ENCODE measurements at regions not wholly inside any gene's neighbourhood (a gene's known extent, or its start where the extent isn't known, plus 50 kb on each side); places are given as distances from the start of the nearest gene placed in this dataset.
"Not testable (repeated sequence)": the region's sequence is repeated elsewhere in the genome, so short reads cannot be mapped to it uniquely, and the experiment has no call there.

DNA sequence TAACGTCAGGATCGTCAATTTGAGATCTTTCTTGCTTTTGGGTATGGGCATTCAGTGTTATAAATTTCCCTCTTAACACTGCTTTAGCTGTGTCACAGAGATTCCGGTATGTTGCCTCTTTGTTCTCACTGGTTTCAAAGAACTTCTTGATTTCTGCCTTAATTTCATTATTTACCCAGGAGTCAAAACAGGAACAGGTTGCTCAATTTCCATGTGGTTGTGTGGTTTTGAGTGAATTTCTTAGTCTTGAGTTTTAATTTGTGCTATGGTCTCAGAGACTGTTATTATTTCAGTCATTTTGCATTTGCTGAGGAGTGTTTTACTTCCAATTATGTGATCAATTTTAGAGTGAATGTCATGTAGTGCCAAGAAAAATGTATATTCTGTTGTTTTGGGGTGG lies 153.1 kb downstream of the PCDH17 start:
- no peak for DNase-seq

DNA sequence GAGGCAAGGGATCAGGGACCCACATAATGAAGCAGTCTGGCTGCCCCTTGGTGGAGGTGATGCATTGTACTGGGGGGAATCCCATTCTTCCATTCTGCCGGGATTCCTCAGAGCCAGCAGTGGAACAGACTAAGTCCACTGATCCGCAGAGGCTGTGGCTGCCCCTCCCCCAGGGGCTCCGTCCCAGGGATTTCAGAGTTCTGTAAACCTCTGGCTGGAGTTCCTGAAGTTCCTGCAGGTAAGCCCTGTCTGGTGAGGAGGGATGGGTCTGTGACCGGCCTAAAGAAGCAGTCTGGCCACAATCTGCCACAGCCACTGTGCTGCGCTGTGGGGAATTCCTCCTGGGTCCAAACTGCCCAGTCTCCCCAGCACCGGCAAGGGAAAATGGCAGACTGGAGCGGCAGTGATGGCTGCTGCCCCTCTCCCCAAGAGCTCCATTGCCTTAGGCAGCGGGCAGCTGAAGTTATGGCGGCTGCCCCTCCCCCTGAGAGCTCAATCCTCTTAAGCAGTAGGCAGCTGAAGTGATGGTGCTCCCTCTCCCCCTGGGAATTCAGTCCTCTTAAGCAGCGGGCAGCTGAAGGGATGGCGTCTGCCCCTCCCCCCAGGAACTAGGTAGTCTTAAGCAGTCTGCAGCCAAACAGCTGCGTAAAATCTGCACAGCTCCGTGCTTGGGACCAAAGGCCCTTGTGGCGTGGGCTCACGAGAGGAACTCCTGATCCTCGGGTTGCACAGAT lies 155.7 kb downstream of the PCDH17 start:
- DNase-seq: no peak

DNA sequence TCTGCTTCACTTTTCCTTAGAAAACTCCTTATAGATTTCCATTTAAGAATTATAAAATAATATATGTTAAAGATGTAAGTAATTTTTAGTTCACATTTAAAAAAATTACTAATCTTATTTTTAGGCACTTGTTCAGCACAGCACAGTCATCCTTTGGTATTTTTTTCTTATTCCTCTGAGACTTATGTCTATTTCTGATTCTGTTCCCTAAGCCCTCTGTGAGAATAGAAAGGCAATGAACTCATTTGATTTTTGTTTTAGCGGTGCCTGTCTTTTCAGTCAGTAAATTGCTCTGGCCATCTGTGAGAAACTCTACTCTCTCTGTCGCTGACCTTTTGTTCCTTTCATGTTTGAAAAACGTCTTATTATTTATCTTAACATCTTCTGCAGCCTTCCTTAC lies 168.1 kb downstream of the PCDH17 start:
- no peak for DNase-seq

DNA sequence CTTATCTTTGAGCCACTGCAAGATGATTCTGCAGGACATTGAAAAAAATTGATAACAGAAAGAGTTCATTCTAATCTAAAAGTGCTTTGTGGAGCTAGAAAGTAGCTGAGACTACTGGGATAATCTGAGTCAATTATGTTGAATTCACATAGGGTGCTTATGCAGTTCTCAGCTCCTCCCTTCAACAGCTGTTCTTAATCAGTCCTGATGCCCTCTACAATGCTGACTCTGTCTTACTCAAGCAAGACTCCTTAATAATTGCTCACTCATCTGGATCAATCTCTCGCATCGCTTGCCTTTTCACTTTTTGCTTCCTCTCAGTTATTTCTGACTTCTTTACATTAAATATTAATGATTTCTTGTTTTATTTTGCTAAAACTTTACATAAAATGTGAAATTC lies 182.1 kb downstream of the PCDH17 start:
- DNase-seq: no peak

DNA sequence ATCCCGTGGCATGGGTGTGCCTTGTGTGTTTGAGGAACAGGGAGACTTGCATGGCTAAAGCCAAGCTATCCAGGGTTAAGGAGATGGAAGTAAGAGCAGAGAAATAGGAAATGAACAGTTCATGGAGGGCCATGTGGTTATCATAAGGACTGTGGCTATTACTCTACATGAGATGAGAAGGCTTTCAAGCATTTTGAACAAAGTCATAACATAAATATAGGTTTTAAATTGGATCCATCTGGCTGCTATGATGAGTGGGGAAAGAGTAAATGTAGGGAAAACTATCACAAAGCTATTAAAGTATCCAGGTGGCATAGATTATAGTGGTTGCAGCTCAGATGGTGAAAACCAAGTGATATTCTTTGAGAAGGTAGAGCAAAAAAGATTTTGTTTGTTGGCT lies 184.1 kb downstream of the PCDH17 start:
- DNase-seq: no peak

DNA sequence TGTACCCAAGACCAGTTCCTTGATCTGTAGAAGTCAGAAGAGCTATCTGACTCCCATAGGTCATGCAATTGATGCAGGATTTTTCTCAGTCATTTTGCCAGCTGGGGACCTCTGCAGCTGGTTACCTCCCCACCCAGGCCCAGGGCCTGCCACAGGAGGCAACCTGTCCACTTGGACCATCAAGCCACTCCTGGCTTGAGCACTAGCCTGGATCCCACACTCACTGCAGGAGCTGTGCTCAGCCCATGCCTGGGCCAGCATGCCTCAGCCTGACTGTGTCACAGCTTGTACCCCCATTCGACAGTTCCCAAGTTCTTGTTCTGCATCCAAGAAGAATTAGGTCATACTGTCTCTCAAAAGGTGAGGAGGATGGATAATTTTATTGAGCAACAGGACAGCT lies 189.4 kb downstream of the PCDH17 start:
- no peak for DNase-seq

DNA sequence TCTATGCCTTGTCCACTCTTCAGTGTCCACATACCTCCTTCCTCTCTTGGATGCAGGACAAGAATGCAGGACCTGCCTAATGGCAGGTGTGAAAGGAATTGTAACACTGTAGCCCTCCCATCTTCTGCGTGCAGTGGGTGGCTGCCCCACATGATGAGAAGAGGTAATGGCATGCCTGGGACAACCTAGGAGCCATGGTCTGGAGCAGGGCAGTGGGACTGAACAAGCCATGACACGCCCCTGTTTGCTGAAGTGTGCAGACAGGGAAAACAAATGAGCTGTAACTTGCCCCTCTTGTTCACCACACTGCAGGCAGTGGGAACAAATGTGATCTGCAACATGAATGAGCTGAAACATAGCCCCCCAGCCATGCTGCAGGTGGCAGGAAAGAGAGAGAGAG lies 192.2 kb downstream of the PCDH17 start:
- DNase-seq: no peak

DNA sequence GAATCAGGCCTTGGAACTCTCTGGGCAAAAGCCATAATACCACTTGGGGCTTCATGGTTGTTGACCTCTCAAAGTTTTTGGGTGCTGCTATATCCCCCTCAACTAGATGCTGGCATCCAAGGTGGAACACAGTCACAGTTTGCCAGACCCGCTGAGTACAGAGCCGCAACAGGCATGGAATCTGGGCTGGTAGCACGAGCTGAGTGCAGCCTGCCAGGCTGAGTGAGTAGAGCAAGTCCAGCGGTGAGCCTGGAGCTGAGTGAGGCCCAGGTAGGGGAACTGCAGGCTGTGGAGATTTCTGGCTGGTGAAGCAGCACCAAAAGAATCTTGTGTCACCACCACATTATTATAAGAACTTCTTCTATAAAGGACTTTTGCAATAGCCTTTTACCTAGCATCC lies 192.6 kb downstream of the PCDH17 start:
- DNase-seq: no peak

DNA sequence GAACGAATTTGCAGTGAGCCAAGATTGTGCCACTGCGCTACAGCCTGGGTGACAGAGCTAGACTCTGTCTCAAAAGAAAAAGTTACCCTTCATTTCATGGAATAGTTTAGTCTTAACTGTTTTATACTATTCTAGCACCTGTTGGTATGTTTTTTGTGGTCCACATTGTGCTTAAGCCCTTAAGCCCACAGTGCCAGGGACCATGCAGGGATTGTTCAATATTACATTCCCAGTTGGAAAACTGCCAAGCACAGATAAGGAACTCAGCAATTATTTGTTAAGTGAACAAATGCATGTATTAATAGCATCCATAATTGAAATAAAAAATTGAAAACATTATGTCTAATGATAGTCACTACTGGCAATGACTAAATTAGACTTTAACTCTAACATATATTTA lies 193.5 kb downstream of the PCDH17 start:
- DNase-seq: no peak

DNA sequence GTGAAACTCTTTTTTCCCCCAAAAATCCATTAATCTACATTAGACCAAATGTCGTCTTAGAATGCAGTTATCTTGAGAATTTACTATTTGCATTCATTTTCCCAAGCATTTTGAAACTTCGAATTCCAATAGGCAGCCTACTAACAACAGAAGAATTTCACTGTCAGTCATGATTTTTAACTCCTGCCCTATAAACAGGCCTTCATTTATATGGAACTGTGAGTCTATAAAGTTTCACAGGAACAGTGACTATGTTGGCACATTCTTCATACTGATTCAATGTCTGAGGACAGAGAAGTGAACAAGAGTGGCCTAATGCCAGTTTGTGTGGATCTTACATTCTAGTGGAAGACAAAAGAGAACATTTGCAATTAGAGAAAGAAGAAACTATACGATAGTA lies 198.0 kb downstream of the PCDH17 start:
- DNase-seq: no peak

DNA sequence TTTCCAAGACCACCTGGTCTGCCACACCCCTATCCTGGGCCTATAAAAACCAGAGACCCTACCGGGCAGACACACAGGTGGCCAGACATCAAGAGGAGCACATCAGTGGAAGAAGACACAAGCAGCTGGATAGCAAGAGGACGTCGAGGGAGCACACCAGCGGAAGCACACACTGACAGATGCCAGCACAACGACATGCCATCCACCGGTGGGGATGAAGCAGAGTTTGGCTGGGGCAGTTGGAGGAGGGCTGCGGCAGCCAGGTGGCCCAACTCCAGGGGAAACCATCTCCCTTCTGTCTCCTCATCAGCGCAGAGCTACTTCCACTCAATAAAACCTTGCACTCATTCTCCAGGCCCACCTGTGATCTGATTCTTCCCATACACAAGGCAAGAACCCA lies 200.6 kb downstream of the PCDH17 start:
- no peak for DNase-seq

DNA sequence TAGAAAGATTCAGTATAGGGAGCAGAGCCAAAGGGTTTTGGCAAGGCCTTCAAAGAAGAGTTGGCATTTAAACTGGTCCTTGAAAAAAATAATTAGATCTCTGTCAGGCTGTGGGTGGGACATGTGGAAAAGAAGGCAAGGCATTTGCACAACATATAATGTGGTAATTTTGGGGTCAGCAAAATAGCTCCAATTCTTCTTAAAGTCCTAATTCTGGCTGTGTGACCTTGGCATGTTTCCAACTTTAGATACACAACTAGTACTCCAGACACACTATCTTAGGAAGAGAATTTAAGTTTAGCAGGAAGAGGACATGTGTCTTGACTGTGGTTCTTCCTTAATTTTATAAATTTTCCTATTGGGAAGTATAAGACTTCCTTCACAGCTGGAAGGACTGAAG lies 206.3 kb downstream of the PCDH17 start:
- DNase-seq: no peak

DNA sequence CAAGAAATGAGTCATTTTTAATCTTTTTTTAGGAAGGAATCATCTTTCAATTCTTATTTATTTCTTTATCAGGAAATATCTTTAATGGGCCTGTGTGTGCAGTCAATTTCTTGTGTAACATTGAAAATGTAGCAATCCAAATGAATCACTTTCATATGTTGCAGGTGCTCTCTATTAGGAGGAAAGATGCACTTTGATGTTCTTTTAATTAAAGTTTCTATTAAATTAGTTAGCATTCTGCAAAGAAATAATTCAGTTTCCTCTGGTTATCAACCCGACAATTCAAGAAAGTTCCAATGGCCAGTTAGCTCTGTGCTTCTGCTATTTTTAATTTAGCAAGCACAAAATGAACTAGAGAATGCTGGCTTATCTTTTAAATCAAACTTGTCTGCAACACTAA lies 212.0 kb downstream of the PCDH17 start:
- no peak for DNase-seq

DNA sequence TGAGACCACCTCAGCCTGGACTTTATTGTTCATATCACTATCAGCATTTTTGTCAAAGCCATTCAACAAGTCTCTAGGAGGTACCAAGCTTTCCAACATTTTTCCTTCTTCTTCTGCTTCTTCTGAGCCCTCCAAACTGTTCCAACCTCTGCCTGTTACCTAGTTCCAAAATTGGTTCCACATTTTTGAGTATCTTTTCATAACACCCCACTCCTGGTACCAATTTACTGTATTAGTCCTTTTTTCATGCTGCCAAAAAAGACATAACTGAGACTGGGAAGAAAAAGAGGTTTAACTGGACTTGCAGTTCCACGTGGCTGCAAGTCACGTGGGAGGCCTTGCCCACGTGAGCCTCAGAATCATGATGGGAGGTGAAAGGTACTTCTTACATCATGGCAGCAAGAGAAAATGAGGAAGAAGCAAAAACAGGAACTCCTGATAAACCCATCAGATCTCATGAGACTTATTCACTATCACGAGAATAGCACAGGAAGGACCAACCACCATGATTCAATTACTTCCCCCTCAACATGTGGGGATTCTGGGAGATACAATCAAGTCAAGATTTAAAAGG lies 215.1 kb downstream of the PCDH17 start:
- no peak for DNase-seq

DNA sequence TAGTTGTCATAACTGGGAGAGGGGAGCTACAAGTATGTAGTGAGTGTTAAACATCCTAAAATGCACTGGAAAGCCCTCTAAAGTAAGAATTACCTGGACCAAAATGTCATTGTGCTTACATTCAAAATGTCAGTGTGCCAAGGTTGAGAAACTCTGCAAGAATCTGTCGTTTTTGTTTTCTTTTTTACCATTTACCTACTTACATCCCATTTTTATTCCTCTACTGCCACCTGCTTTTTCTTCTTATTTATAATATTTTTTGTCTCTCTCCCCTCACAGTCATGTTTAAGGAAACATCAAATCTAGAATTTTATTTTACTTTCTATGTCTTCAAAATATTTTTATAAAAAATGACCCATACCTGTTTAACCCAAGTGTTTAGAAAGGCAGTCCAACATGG lies 226.4 kb downstream of the PCDH17 start:
- no peak for DNase-seq

DNA sequence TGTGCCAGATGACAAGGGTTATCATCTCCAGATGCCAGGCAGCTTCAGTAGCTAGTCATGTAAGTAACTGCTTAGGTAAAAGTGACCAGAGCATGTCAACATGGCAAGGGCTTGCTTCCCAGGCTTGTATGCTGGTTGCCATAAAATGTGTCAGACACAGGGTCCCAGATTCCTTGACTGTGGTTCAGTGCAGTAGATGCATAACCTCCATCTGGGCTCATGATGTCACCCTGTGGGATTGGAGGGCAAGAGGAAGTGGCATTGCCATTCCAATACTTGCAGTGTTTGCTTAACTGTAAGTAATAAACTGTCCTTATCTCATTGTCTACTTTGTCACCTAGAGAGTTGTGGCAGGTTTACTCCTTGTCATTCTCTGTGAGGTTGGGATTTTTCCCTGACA lies 226.8 kb downstream of the PCDH17 start:
- DNase-seq: no peak

DNA sequence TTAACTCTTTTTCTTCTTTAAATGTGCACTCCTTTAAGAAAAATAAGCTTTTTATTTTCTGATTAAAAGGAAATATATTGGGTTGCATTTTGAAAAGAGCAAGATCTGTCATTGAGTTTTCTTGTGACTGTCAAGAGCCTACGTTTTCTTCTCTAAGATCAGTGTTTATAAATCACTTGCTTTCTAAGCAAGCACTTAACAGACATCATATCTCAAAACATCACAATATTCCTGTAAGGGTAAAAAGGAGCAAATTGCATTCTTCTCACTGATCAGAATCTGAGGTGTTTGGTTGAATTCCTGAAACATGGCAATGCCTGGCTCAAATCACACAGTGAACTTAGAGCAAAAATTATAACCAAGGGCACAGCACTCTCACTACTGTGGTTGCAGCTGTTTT lies 231.3 kb downstream of the PCDH17 start:
- DNase-seq: no peak

DNA sequence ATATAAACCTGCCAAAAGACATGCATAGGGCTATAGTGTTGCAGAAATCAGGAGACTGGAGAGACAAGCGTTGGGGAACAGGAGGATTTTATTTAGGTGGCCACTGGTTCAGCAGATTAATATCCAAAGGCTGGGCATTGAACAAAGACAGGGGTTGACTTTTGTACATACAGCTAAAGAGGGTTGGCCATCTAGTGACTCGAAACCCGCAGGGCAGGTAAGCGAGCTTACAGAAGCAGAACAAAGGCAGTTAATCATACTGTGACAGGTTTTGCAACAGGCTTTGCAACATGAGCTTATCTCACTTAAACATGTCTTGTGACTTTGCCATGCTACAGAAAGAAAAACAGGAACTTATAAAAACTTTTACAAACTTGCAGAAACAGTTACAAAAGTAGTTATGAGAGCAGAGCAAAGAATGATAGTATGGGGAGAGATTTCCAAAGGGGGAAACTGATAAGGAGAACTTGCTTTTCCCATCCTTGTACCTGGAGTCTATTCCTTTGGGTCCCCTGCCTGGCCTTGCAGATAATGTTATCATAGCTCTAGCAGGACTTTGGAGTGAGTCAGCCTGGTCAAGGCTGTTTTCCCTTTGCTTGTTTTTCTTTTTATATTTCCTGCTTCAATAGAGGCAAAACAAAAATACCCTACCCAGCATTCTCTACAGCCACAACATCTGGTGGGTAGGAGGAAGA lies 234.2 kb downstream of the PCDH17 start:
- DNase-seq: no peak

DNA sequence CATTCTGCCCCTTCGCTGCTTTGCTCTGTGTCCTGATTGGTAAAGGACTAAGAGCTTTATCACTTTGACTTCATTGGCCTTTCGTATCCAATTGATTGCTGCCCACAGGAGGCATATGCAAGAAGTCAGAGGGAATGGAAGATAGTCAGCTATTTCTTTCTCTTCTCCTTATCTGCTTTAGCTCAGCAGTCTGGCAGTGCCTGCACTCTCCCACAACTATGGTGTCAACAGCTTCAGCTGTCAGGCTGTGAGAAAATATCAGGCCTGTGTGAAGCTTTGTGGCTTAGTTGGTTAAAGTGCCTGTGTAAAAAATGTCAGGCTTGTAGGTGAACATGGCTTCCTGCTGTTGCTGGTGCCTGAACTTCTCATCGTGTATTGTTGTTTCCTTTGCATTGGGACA lies 243.0 kb downstream of the PCDH17 start:
- DNase-seq: no peak

DNA sequence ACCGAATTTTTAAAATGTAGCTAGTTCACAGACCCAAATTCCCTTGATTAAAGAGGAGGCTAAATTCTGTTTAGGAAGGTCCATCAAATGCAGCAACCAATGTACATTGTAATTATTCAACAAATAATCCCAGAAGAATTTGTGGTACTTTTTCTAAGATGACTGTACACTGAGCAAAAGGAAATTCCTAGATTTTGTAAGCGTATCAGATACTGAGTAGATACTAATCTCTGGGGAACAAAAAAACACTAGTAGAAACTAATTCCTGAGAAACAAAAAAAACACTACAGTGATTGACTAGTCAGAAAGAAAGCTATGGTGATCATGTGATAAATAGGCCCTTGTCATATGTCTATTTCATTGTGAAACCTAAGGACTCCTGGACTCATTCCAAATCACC lies 246.1 kb downstream of the PCDH17 start:
- DNase-seq: no peak

DNA sequence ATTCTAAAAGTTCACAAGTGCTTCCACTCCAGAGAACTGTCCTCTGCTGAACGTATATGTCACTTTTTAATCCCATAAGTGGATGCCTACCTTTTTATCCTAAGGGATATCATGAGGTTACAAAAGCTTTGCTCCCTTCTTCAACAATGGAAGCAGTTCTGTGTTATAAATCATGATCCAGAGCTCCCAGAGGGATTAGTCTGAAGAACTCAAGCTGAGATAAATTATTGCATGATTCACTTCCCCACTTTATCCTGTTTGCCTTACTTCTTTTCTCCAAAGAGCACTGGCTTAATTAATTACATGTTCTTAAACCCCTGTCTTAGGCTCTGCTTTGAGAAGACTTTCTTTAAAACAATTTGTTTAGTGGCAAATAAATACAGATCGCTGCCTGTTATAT lies 246.7 kb downstream of the PCDH17 start:
- DNase-seq: no peak

DNA sequence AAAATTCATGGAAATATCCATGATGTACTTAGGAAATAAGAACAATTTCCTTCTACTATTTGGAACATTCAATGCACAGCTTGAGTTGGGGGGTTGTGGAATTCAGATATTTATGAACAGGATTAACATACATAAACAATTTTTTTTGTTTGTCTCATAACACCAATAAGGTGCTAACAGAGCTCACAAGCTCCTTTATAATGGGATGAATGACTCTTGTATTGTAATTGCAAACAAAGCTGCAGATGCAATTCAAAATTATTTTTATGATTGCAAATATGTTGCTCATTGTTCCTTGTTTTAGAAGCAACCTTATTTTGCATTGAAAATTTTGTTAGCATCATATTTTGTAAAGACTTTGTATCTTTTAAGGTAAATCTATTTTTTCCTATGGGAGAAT lies 265.7 kb downstream of the PCDH17 start:
- DNase-seq: no peak

DNA sequence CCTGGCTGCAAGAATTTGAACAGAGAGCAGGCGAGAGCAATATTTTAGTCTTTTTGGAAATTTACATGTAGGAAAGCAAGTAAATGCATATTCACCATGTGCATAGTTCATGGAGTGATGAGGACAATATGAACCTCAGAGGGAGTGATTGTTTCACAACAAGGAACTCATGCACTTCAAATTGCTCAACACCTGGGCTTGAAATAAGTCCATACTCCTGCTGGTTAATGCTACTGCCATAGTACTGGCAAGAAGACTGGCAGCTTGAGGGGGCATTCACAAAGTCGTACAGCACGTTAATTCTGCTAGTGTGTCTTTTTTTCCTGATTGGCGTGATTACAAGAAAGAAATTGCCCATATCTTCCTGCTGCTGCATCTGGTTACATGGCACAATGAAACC lies 267.6 kb downstream of the PCDH17 start:
- DNase-seq: no peak

DNA sequence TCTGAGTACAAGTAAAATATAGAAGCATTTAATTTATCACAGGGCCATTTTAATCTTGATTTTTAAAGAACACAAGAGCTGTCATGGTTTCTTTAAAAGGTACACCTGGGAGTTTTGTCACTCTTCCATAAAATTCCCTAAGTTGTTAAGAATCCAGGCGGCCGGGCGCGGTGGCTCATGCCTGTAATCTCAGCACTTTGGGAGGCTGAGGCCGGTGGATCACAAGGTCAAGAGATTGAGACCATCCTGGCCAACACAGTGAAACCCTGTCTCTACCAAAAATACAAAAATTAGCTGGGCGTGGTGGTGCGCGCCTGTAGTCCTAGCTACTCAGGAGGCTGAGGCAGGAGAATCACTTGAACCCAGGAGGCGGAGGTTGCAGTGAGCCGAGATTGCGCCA lies 278.3 kb downstream of the PCDH17 start:
- DNase-seq: not testable (repeated sequence)

DNA sequence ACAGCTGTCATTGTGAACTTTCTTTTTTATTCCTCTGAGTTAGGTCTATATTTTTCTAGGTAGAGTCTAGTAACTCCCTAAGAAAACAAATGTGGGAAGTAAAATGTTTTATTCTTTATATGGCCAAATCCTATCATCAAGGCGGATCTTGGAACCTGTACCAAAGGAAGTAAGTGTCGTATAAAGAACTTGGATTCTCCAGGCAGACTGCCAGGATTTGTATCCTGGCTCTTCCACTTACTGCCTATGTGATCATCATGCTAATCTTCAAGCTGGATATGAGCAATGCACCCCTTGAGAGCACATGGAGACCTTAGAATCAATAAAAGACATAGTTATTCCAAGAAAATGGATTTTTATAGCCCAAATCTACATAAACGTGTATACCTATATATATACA lies 286.5 kb downstream of the PCDH17 start:
- DNase-seq: no peak

Measured in SHP77 (cell line).